ENCODE measurements at regions not wholly inside any gene's neighbourhood (a gene's known extent, or its start where the extent isn't known, plus 50 kb on each side); places are given as distances from the start of the nearest gene placed in this dataset.
"Not testable (repeated sequence)": the region's sequence is repeated elsewhere in the genome, so short reads cannot be mapped to it uniquely, and the experiment has no call there.

- H4K20me1 ChIP-seq, H3K4me1 ChIP-seq, H3K36me3 ChIP-seq, H3K9ac ChIP-seq, H3K4me3 ChIP-seq, H3K27me3 ChIP-seq, H3K27ac ChIP-seq, H3K4me2 ChIP-seq: not testable (repeated sequence)
- peaks cover 38 to 52% (median 46%) of the 10 kb centered on the region in 11 experiments for H3K9me3 ChIP-seq (replicated peaks in 1 of 11)
Measured at GRCh38 chr1:125064029-125064428, 3879.3 kb downstream of the SRGAP2C start.

GRCh38 chr1:125064481-125064880 lies 3879.7 kb downstream of the SRGAP2C start:
- no peak for TF ChIP-seq Cebpa-rat (IDR thresholded peaks at IDR 0.05)
- Histone ChIP-seq H3K4me3 (no peak overlapping the region), H3K9me3 (replicated peaks in 1 of 11) (peaks cover 42 to 57% (median 50%) of the 10 kb centered on the region in 11 experiments), H3K9ac (no peak overlapping the region), H4K20me1 (no peaks in the 10 kb centered on the region), H3K27ac (no peak overlapping the region), H3K27me3 (no peaks in the 10 kb centered on the region), H3K4me2 (no peak overlapping the region), H3K36me3 (no peaks in the 10 kb centered on the region), H3K4me1 (no peaks in the 10 kb centered on the region)

- no peaks in the 10 kb centered on the region for H4K20me1 ChIP-seq
- no peak for TF ChIP-seq Cebpa-rat (IDR thresholded peaks at IDR 0.05)
- no peak overlapping the region for H3K27ac ChIP-seq
- H3K4me3 ChIP-seq = no peak overlapping the region
- no peak overlapping the region for H3K9ac ChIP-seq
- peaks cover 50 to 64% (median 58%) of the 10 kb centered on the region in 11 experiments for H3K9me3 ChIP-seq (replicated peaks in 1 of 11)
- H3K36me3 ChIP-seq = no peaks in the 10 kb centered on the region
- H3K4me2 ChIP-seq = no peak overlapping the region
- no peaks in the 10 kb centered on the region for H3K4me1 ChIP-seq
- no peaks in the 10 kb centered on the region for H3K27me3 ChIP-seq
Measured at GRCh38 chr1:125065092-125065820, 3880.5 kb downstream of the SRGAP2C start.

GRCh38 chr1:125065821-125066180 lies 3881.0 kb downstream of the SRGAP2C start:
- H3K9ac ChIP-seq = no peak overlapping the region
- H3K36me3 ChIP-seq = no peaks in the 10 kb centered on the region
- H3K4me1 ChIP-seq = no peaks in the 10 kb centered on the region
- no peak overlapping the region for H3K4me2 ChIP-seq
- H3K27me3 ChIP-seq = no peaks in the 10 kb centered on the region
- peaks cover 56 to 70% (median 64%) of the 10 kb centered on the region in 11 experiments for H3K9me3 ChIP-seq (replicated peaks in 1 of 11)
- no peak for TF ChIP-seq Cebpa-rat (IDR thresholded peaks at IDR 0.05)
- no peaks in the 10 kb centered on the region for H4K20me1 ChIP-seq
- no peak overlapping the region for H3K4me3 ChIP-seq
- no peak overlapping the region for H3K27ac ChIP-seq

GRCh38 chr1:125066385-125066784 lies 3881.6 kb downstream of the SRGAP2C start:
- H3K36me3 ChIP-seq = no peaks in the 10 kb centered on the region
- H3K27me3 ChIP-seq = no peaks in the 10 kb centered on the region
- peaks cover 62 to 76% (median 69%) of the 10 kb centered on the region in 11 experiments for H3K9me3 ChIP-seq (replicated peaks in 1 of 11)
- no peak overlapping the region for H3K9ac ChIP-seq
- H3K4me3 ChIP-seq = no peak overlapping the region
- no peaks in the 10 kb centered on the region for H4K20me1 ChIP-seq
- H3K4me2 ChIP-seq = no peak overlapping the region
- H3K27ac ChIP-seq = no peak overlapping the region
- no peaks in the 10 kb centered on the region for H3K4me1 ChIP-seq
- TF ChIP-seq Cebpa-rat (IDR thresholded peaks at IDR 0.05) = no peak

GRCh38 chr1:125066849-125067248 lies 3882.1 kb downstream of the SRGAP2C start:
- H3K27me3 ChIP-seq, H3K36me3 ChIP-seq, H3K4me1 ChIP-seq, H3K9ac ChIP-seq, H4K20me1 ChIP-seq, H3K4me3 ChIP-seq, H3K27ac ChIP-seq, H3K4me2 ChIP-seq: not testable (repeated sequence)
- H3K9me3 ChIP-seq (replicated peaks in 1 of 11) = peaks cover 66 to 80% (median 74%) of the 10 kb centered on the region in 11 experiments

GRCh38 chr1:125080077-125080476 lies 3895.3 kb downstream of the SRGAP2C start:
- H3K9ac ChIP-seq = no peak overlapping the region
- H3K9me3 ChIP-seq (replicated peaks in 1 of 11) = peaks cover 64 to 76% (median 71%) of the 10 kb centered on the region in 11 experiments
- H3K27ac ChIP-seq = no peak overlapping the region
- TF ChIP-seq Cebpa-rat (IDR thresholded peaks at IDR 0.05) = no peak
- H4K20me1 ChIP-seq = no peaks in the 10 kb centered on the region
- no peaks in the 10 kb centered on the region for H3K36me3 ChIP-seq
- no peaks in the 10 kb centered on the region for H3K27me3 ChIP-seq
- no peak overlapping the region for H3K4me2 ChIP-seq
- H3K4me1 ChIP-seq = no peaks in the 10 kb centered on the region
- H3K4me3 ChIP-seq = no peak overlapping the region

GRCh38 chr1:125085720-125086591 lies 3901.2 kb downstream of the SRGAP2C start:
- Histone ChIP-seq H3K27ac (no peak overlapping the region), H3K36me3 (no peaks in the 10 kb centered on the region), H3K4me1 (no peaks in the 10 kb centered on the region), H3K9me3 (replicated peaks in 1 of 11) (peaks cover 49 to 64% (median 63%) of the 10 kb centered on the region in 11 experiments), H3K4me2 (no peak overlapping the region), H3K9ac (no peak overlapping the region), H3K27me3 (no peaks in the 10 kb centered on the region), H4K20me1 (no peaks in the 10 kb centered on the region), H3K4me3 (no peak overlapping the region)
- no peak for TF ChIP-seq Cebpa-rat (IDR thresholded peaks at IDR 0.05)

GRCh38 chr1:125086611-125087010 lies 3901.8 kb downstream of the SRGAP2C start:
- Histone ChIP-seq H3K27me3 (no peaks in the 10 kb centered on the region), H4K20me1 (no peaks in the 10 kb centered on the region), H3K4me1 (no peaks in the 10 kb centered on the region), H3K9me3 (replicated peaks in 1 of 11) (peaks cover 43 to 58% (median 57%) of the 10 kb centered on the region in 11 experiments), H3K27ac (no peak overlapping the region), H3K36me3 (no peaks in the 10 kb centered on the region), H3K4me2 (no peak overlapping the region), H3K9ac (no peak overlapping the region), H3K4me3 (no peak overlapping the region)
- TF ChIP-seq Cebpa-rat (IDR thresholded peaks at IDR 0.05) = no peak

- no peak overlapping the region for H3K4me3 ChIP-seq
- no peaks in the 10 kb centered on the region for H3K36me3 ChIP-seq
- no peak overlapping the region for H3K9ac ChIP-seq
- no peaks in the 10 kb centered on the region for H3K4me1 ChIP-seq
- no peak overlapping the region for H3K27ac ChIP-seq
- no peak overlapping the region for H3K4me2 ChIP-seq
- no peaks in the 10 kb centered on the region for H4K20me1 ChIP-seq
- no peak for TF ChIP-seq Cebpa-rat (IDR thresholded peaks at IDR 0.05)
- H3K9me3 ChIP-seq (replicated peaks in 1 of 11) = peaks cover 37 to 52% (median 50%) of the 10 kb centered on the region in 11 experiments
- H3K27me3 ChIP-seq = no peaks in the 10 kb centered on the region
Measured at GRCh38 chr1:125087247-125087646, 3902.5 kb downstream of the SRGAP2C start.

All from BLaER1 treated with 17β-estradiol and CSF1 and Interleukin-3, amounts not matched to agents 10 nM and 100 nM (cell line).